Nephron progenitor cell (in vitro differentiated cells): ENCODE measurements at regions not wholly inside any gene's neighbourhood (a gene's known extent, or its start where the extent isn't known, plus 50 kb on each side); places are given as distances from the start of the nearest gene placed in this dataset.
"Not testable (repeated sequence)": the region's sequence is repeated elsewhere in the genome, so short reads cannot be mapped to it uniquely, and the experiment has no call there.

ENCODE experiments used
- DNase-seq: peaks from one replicate; pipeline ENCODE4 v3.0.0; 2021
- H3K27ac Mint-ChIP-seq: 2 replicates; pipeline ENCODE4 v1.8.0; 2021; ENCODE audit warnings: mild to moderate bottlenecking, moderate library complexity, mixed read lengths
- H3K27me3 Mint-ChIP-seq: 2 replicates; pipeline ENCODE4 v1.8.0; 2021; ENCODE audit warnings: mild to moderate bottlenecking, low read depth, mixed read lengths; ENCODE audit not compliant: poor library complexity
- H3K36me3 Mint-ChIP-seq: 2 replicates; pipeline ENCODE4 v1.8.0; 2021; ENCODE audit warnings: low read depth, mixed read lengths
- H3K4me1 Mint-ChIP-seq: 2 replicates; pipeline ENCODE4 v1.8.0; 2021; ENCODE audit warnings: mixed read lengths
- H3K4me3 Mint-ChIP-seq: 2 replicates; pipeline ENCODE4 v1.8.0; 2021; ENCODE audit warnings: mild to moderate bottlenecking, moderate library complexity, mixed read lengths
- H3K9me3 Mint-ChIP-seq: 2 replicates; pipeline ENCODE4 v1.8.0; 2021; ENCODE audit warnings: mild to moderate bottlenecking, moderate library complexity, mixed read lengths
- TF ChIP-seq, protein P1 (sequence below): fragments of 200-600 bp; sonication (generic); IDR thresholded peaks from 2 replicates; pipeline ENCODE4 v1.5.0; 2021; ENCODE audit warnings: antibody characterized with exemption

GRCh38 chr17:30588798-30589247, 111.6 kb downstream of the GOSR1 start:
- Mint-ChIP-seq H3K4me1 (peaks cover 20% of the 10 kb centered on the region), H3K27me3 (peaks cover 7% of the 10 kb centered on the region), H3K36me3 (no peaks in the 10 kb centered on the region), H3K27ac (no peak overlapping the region), H3K4me3 (no peak overlapping the region), H3K9me3 (no peaks in the 10 kb centered on the region)
- TF ChIP-seq, protein P1, sequence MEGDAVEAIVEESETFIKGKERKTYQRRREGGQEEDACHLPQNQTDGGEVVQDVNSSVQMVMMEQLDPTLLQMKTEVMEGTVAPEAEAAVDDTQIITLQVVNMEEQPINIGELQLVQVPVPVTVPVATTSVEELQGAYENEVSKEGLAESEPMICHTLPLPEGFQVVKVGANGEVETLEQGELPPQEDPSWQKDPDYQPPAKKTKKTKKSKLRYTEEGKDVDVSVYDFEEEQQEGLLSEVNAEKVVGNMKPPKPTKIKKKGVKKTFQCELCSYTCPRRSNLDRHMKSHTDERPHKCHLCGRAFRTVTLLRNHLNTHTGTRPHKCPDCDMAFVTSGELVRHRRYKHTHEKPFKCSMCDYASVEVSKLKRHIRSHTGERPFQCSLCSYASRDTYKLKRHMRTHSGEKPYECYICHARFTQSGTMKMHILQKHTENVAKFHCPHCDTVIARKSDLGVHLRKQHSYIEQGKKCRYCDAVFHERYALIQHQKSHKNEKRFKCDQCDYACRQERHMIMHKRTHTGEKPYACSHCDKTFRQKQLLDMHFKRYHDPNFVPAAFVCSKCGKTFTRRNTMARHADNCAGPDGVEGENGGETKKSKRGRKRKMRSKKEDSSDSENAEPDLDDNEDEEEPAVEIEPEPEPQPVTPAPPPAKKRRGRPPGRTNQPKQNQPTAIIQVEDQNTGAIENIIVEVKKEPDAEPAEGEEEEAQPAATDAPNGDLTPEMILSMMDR = no peak
- DNase-seq = no peak

GRCh38 chr17:30586818-30587595, 109.8 kb downstream of the GOSR1 start:
- Mint-ChIP-seq H3K36me3 (no peaks in the 10 kb centered on the region), H3K27me3 (peaks cover 11% of the 10 kb centered on the region), H3K27ac (no peak overlapping the region), H3K4me1 (peaks cover 20% of the 10 kb centered on the region), H3K9me3 (no peaks in the 10 kb centered on the region), H3K4me3 (no peak overlapping the region)
- DNase-seq = no peak
- TF ChIP-seq, protein P1 = no peak

DNA sequence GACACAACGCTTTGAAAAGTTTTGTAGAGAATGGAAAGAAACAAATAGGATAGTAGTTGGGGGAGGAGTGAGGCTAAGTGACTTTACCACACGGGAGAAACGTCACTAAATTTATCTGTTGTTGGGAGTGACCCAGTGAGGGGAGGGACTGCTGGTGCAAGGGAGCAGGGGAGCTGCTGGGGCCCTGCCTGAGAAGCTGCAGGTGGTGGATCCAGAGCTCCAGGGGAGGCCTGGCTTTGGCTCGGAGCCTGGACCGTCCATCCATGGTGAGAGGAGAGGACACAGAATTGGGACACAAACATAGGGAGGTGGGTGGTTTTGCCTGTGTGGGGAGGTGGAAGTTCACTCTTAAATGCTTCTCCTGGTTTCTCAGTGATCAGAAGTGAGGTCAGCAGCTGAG, 107.6 kb downstream of the GOSR1 start:
- DNase-seq = no peak
- Mint-ChIP-seq H3K27me3 (peaks cover 10% of the 10 kb centered on the region), H3K9me3 (no peaks in the 10 kb centered on the region), H3K4me1 (peaks cover 15% of the 10 kb centered on the region), H3K27ac (peak overlapping the region; percentile 37), H3K4me3 (no peak overlapping the region), H3K36me3 (no peaks in the 10 kb centered on the region)
- TF ChIP-seq, protein P1 = no peak

GRCh38 chr17:30580916-30581315, 103.7 kb downstream of the GOSR1 start:
- Mint-ChIP-seq H3K9me3 (no peaks in the 10 kb centered on the region), H3K4me1 (peaks cover 10% of the 10 kb centered on the region), H3K4me3 (no peak overlapping the region), H3K36me3 (no peaks in the 10 kb centered on the region), H3K27ac (no peak overlapping the region), H3K27me3 (peaks cover 12% of the 10 kb centered on the region)
- TF ChIP-seq, protein P1 = no peak
- no peak for DNase-seq

DNA sequence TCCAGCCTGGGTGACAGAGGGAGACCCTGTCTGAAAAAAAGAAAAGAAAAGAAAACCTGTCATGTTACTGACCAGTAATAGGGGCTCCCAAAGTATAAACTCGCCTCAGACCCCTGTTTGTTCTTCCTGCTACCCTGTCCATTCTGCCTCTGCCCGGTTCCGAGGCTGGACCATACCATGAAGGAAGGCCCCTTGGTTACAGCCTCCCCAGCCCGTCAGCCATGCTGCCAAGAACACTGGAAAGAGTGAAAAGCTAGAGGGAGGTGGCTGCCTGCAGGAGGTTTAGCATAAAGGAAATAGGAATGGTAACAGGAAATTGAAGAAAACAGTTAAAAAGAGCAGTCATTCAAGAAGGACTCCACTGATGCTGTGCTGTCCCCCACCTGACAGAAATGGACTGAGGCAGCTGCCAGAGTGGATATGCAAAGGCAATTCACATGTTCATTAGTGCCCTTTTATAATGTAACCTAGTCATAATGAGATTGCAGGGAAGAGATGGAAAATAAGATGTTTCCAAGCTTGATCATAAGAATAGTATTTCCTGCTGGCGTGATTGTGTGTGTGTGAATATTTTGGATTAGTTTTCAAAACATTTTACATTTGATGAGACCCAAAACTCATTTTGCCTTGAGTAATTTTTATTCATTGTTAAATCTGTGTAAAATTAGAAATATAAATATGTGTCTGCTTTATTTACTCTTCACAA, 102.6 kb downstream of the GOSR1 start:
- no peaks in the 10 kb centered on the region for H3K9me3 Mint-ChIP-seq
- H3K27ac Mint-ChIP-seq = no peak overlapping the region
- no peak overlapping the region for H3K4me3 Mint-ChIP-seq
- no peaks in the 10 kb centered on the region for H3K36me3 Mint-ChIP-seq
- TF ChIP-seq, protein P1 = no peak
- peaks cover 12% of the 10 kb centered on the region for H3K27me3 Mint-ChIP-seq
- no peak for DNase-seq
- H3K4me1 Mint-ChIP-seq = peaks cover 5% of the 10 kb centered on the region

DNA sequence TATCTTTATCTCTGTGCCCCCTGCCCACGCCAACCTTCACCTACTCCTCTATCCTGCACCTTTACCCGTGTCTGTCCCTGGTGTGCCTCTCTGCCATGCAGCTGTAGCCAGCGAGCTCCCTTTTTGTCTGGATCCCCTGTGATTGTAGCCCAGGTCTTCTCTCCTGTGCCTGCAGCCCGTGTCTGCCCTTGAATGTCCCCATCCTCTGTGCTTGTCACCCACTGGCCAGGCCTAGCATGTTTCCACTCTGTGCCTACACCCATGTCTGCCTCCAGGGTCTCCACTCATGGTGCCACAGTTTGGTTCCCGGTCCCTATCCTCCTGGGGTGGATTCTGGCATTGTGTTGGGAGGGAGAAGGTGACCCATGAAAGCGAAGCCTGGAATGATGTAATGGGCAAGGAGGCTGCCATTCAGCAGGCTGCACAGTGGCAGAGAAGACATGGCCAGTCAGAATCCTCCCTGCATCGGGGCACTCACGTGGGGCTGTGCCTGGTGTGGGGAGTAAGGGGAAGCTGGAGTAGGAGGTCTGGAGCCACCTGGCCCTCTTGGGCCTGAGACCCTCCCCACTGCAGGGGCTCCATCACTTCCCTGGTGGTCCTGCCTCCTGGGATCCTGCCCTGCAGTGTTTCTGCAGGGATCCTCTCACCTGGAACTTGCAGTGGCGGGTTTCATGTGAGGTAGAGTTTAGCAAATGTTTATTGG, 101.0 kb downstream of the GOSR1 start:
- not testable (repeated sequence) for H3K27ac Mint-ChIP-seq, H3K4me1 Mint-ChIP-seq, DNase-seq, H3K4me3 Mint-ChIP-seq, H3K36me3 Mint-ChIP-seq, H3K9me3 Mint-ChIP-seq
- peaks cover 12% of the 10 kb centered on the region for H3K27me3 Mint-ChIP-seq
